Loucy (cell line): ENCODE measurements at regions not wholly inside any gene's neighbourhood (a gene's known extent, or its start where the extent isn't known, plus 50 kb on each side); places are given as distances from the start of the nearest gene placed in this dataset.

Source experiments
- CTCF ChIP-seq: fragments of 200-600 bp; sonication (generic); conservative IDR thresholded peaks from 2 replicates; pipeline ENCODE4 v1.5.1; 2014; ENCODE audit warnings: mild to moderate bottlenecking, antibody characterized with exemption, low read length
- EZH2phosphoT487 ChIP-seq: fragments of 200-600 bp; IDR thresholded peaks from 2 replicates; pipeline ENCODE4 v1.6.1; 2018; ENCODE audit warnings: antibody characterized with exemption, mild to moderate bottlenecking, moderate library complexity, borderline replicate concordance

GRCh38 chr4:111596491-111596890 lies 548.8 kb upstream of the FAM241A start:
- TF ChIP-seq EZH2phosphoT487 (no peak), CTCF (no peak)
